T-helper 1 cell (primary cell): ENCODE measurements at regions not wholly inside any gene's neighbourhood (a gene's known extent, or its start where the extent isn't known, plus 50 kb on each side); places are given as distances from the start of the nearest gene placed in this dataset.
"Not testable (repeated sequence)": the region's sequence is repeated elsewhere in the genome, so short reads cannot be mapped to it uniquely, and the experiment has no call there.

Experiments used
- DNase-seq, 5 donors: peaks; one replicate each; pipeline ENCODE4 v3.0.0-alpha.2; 2012 to 2020

DNA sequence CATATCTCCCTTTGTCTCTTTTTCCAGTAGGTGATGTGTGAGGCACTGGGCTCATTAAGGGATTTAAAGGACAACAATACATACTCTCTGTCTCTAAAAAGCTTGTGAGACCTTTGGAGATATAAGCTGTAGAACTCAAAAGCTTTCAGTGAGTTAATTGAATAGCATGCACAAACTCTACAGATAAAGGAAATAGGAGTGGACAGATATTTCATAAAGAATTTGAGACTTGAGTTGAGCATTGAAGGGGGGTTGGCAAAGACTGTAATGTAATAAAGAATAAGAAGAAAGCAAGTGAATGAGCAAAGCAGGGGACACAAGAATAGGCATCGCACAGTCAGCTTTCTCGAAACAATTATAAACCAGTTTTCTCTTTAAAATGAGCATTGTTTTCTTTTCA, 583.4 kb upstream of the DPPA4 start:
- no peak for DNase-seq

DNA sequence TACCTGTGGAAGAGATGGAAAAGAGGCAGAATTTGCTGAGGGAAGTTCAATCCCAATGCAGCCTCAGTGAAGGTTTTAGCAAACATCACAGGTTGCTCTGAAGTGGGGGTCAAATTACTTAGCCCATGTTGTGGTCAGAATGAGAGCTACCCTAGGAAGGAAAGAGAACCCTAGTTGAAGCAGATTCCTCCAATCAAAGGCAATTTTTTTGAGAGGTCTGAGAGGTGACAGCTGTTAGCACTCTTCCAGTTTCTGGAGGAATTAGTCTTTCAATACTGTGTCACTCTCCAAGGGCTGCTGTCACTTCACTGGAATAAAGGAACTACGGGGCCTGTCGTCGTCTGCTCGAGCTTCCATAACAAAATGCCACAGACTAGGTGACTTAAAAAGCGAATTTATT, 584.2 kb upstream of the DPPA4 start:
- DNase-seq, result no peak

DNA sequence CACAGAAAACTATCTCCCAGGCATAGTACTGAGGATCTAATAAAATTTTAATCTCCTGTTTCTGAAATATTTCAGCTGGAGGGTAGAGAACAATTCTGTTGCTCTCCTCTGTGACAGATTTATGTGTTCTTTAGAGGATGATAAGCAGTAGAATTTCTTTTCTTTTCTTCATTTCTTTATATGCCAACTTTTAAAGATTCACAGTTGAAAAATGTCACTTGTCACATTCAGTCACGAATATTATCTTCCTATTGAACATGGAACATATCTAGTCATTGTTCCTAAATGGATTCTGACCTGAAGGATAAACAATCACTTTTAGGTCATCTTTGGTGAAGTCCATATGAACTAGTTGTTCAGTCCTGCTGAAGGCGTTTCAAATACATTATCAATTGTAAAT, 585.5 kb upstream of the DPPA4 start:
- no peak for DNase-seq

DNA sequence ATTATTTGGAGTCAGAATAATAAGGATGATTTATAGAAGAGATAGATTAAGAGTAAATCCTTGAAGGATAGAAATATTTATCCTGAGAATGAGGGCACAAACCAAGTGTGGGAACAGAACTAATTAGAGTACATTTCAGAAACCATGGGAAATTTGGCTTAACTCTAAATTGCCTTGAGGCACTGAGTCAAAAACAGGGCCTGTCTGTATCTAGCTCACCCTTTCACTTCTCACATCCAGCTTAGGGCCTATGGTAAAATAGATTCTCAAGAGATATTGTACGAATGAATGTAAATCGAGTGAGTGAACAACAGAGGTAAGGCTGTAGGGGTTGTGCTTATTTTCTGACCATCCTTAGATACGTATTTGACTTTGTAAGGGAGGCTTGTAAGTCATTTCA, 586.1 kb upstream of the DPPA4 start:
- no peak for DNase-seq

DNA sequence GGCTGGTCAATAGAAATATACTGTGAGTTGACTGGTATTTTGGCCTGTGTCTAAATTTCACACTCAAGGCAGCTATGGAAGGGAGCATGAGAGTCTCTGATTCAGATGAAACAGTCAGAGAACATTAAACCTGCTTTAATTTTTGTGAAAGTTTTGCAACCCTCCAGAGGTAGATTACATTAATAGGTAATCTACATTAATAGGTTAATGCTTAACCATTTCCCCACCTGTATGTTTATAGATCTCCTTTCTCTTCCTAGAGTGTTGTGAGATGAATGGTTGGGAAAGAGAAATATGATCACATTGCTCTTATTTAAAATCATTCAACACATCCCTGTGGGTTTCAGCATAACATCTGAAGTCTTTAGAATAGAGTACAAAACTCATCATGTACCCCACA, 586.9 kb upstream of the DPPA4 start:
- DNase-seq, result no peak

- DNase-seq, result no peak
Observed at GRCh38 chr3:109926376-109926775, 589.0 kb upstream of the DPPA4 start.

DNA sequence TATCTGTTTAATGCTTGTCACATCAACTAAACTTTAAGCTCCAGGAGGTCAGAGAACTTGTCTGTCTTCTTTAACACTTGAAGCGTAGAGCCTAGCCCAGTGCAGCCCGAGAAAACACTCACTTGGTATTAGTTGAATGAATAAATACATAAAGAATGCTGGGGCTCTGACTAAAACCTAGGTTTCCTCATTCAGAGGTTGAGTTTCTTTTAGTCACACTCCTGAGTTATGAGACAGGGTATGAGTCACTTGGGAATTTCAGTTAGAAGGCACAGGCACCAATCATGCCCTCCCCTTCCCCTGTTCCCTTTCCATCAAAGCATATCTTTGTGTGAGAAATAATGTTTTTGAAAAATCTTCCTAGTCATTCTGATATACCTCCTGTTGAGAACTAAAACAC, 589.8 kb upstream of the DPPA4 start:
- peak in 1 of 5 donors; percentile 3 for DNase-seq

- DNase-seq, result no peak
Observed at GRCh38 chr3:109927726-109928125, 590.4 kb upstream of the DPPA4 start.

DNA sequence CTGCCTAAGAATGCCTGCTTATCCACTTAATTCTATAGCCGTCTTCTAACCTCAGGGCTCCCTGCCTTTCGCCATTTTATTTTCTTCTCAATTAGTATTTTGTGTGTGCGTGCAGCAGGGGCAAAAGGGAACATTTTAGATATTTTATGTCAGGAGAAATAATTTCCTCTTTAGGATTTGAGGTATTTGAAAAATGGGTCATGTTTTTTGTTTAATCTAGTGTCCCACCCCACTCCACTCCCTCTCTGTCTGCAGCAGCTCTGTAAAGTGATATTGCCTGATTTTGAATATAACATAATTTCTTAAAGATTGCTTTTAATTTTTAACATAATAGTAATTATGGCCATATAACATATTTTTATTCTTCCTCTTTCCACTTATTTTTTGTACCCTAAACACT, 593.2 kb upstream of the DPPA4 start:
- no peak for DNase-seq

DNA sequence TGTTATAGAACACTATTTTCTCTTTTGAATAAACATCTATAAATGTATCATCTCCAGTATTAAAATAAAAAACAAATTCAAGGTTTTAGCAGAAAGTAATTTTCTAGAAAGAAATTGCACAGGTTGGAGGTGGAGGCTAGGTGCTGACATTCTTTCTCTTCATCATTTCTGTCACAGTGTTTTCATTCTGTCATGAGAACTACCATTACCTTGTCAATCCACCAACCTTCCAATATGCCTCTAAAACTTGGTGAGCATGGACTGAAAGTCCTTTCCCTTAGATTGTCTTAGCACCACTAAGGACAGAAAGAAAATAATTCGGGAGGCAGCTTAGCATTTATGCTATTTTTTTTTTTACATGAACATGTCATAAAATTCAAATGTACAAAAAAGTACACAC, 596.2 kb upstream of the DPPA4 start:
- no peak for DNase-seq

DNA sequence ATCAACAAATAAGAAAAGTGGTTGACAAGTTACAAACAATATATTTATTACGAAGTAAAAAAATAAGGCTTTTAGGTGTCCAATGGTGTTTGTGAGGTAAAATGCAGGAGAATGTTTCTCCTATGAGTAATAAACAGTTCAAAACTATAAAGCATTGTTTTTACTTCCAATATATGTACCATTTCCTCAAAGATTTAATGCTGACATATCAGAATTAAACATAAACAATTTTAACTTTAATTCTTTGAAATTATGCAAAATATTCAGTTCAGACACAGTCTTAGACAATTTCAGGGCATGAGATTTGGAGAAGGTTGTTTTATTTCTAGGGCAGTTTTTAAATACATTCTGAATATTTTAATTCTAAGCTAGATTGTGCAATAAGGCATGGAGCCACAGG, 602.5 kb upstream of the DPPA4 start:
- no peak for DNase-seq

GRCh38 chr3:109943181-109943580, 605.8 kb upstream of the DPPA4 start:
- no peak for DNase-seq

DNA sequence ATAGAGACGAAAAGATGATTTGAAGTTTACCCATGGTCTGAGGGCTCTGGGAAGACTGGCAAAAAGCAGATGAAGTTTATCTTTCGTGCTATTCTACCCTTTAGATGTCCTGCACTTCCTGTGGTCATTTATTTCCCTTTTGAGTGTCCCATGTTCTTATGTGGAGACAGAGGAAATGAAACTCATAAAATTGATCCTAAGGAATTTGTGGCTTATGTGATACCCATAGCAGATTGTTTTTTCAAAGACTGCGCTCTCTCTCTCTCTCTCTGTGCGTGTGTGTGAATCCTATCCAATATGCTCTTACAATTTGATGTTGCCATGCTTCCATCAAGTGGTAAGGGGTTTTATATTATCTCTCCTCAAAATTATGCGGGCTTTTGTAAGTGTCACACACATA, 607.5 kb upstream of the DPPA4 start:
- DNase-seq, result no peak

DNA sequence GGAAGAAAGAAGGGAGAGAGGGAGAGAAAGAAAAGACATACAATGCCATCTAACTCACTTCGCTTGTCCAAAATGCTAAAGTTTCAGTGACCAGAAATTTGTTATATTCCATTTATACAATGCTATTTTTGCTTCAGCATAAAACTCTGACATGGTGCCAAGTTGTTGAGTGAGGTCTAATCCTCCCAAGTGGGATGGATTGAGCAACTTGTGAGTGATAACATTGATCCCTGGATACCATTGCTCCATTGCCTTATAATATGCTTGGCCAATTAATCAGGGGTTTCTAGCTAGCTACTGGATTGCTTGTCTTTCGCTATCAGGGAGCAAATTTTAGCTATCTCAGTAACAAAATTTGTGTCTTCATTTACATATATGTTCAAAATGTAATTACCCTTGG, 615.6 kb upstream of the DPPA4 start:
- DNase-seq, result no peak

- DNase-seq, result no peak
Observed at GRCh38 chr3:109963831-109964230, 626.5 kb upstream of the DPPA4 start.

- DNase-seq, result no peak
Observed at GRCh38 chr3:109973733-109974132, 636.4 kb upstream of the DPPA4 start.

- no peak for DNase-seq
Observed at GRCh38 chr3:109977897-109978296, 640.6 kb upstream of the DPPA4 start.

- no peak for DNase-seq
Observed at GRCh38 chr3:109982201-109982600, 644.9 kb upstream of the DPPA4 start.

GRCh38 chr3:109984976-109985375, 647.6 kb upstream of the DPPA4 start:
- no peak for DNase-seq

GRCh38 chr3:109985943-109986555, 648.7 kb upstream of the DPPA4 start:
- DNase-seq, result no peak

- no peak for DNase-seq
Observed at GRCh38 chr3:109994853-109995252, 657.5 kb upstream of the DPPA4 start.

DNA sequence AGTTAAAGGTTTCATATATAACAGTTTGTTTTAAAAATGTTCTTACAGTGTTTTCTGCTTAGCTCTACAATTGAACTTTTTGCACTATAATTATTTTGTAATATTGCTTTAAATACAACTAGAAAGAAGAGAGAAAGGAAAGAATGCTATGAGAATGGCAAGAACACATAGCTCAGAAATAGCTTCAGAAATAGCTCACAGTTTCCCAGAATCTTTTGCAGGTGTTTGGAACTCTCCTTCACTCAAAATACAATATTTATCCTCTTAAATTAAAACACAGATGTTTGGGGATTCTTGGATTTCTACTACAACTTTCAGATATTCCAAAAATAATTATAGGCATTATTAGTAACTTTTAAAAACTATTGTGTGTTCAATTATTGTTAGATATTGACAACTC, 658.0 kb upstream of the DPPA4 start:
- DNase-seq, result no peak

- not testable (repeated sequence) for DNase-seq
Observed at GRCh38 chr3:110001905-110002304, 664.6 kb upstream of the DPPA4 start.

DNA sequence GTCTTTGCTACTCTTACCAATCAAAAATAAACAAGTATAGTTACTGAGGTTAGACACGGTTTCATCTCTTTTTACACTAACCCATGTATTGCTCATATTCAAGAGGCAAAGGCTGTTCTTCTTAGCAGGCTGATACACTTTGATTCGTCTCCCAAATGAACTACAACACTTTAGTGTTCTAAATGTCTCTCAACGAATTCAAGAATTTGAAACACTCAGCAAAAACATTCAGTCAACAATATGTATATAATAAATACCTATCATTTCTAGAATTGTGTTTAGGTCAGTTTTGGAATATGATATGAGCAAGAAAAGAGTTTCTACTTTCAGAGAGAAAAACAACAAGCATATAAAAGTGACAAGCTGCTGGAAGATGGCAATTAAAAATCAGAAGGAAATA, 669.6 kb upstream of the DPPA4 start:
- no peak for DNase-seq

DNA sequence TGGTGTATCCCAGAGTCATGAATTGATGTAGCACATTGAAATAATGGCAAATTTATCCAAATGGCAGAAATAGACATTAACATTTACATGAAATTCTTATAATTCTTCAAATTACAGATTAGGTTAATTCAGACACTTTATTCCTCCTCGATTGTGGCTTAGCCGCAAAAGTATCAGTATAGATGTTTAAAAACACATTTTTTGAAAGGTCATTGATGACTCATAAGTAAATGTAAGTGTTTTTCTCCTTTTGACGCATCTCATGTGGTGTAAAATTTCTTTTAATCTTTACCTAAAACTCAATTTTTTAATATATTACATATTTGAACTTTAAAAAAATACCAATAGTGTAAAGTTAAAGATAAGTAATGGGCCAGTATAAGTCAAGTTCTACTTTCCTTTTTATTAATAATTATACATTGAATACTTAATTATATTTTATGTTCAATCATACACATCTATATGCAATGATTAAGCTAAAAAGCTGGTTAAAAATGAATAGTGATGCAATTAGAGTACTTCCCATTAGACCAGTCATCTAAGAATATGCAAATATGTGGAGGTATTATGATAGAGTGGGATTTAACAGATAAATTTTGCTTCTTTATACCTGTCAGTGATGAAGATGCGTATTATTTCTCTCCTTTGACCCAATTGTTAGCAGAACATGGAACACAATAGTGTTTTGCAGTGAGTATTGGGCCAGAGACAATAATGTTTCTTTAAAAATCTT, 678.1 kb upstream of the DPPA4 start:
- DNase-seq, result peak in 1 of 5 donors; percentile 2
